ENCODE measurements at regions not wholly inside any gene's neighbourhood (a gene's known extent, or its start where the extent isn't known, plus 50 kb on each side); places are given as distances from the start of the nearest gene placed in this dataset.
"Not testable (repeated sequence)": the region's sequence is repeated elsewhere in the genome, so short reads cannot be mapped to it uniquely, and the experiment has no call there.

GRCh38 chr17:53765609-53766008, 57.1 kb upstream of the KIF2B start:
- no peak for DNase-seq

GRCh38 chr17:53765129-53765528, 57.6 kb upstream of the KIF2B start:
- no peak for DNase-seq

DNA sequence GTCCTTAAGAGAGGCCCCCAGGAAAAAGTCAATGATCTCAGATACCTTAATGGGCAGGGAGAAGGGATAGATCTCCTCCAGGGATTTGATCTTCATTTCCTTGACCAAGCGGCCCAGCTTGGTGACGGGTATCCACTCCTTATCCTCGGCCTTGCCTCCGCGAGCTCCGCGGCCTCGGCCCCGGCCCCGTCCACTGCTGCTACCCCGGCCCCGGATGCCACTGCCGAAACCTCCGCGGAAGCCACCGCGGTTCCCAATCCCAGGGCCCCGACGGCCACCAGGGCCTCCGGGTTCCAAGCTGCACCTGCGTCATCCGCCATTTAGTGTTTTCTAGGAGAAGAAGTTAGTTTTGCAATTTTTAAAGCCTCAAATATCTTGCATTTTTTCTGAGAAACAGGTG, 65.2 kb upstream of the KIF2B start:
- DNase-seq: no peak

DNA sequence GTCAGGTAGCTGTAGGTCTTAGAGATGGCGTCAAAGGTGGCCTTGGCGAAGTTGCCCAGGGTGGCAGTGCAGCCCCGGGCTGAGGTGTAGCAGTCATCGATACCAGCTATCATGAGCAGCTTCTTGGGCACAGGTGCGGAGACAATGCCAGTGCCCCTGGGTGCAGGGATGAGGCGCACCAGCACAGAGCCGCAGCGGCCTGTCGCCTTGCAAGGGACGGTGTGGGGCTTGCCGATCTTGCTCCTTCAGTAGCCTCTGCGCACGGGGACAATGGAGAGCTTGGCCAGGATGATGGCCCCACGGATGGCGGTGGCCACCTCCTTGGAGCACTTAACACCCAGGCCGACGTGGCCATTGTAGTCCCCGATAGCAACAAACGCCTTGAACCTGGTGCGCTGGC, 65.6 kb upstream of the KIF2B start:
- not testable (repeated sequence) for DNase-seq

GRCh38 chr17:53749178-53749577, 73.5 kb upstream of the KIF2B start:
- DNase-seq: no peak

DNA sequence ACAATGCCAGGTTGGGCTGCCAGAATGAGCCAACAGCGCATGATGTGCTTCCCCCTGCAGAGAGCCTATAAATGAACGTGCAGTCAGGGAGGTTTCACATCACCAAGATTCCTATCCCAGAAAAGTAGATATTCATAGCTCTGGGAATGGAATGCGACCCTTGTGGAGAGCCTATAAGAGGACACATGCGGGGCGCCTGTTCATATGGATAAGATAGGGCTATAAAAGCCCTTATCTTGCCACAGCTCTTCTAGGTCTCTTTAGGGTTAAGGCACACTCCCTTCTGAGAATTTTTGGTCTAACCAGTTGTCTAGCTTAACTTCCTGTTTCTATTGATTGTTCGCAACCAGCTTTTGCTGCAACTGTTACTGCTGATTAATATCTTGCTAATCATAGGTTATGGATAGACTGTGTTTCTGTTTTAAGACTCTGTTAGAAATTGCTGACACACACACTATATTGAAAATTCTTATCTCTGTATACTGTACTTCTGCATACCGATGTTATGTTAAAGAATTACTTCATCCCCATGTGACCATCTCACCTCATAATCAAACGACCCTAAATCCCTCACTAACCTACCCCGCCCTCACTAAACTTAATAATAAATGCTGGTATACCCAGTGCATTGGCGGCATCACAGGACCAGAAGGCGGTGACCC, 74.4 kb upstream of the KIF2B start:
- DNase-seq: not testable (repeated sequence)

DNA sequence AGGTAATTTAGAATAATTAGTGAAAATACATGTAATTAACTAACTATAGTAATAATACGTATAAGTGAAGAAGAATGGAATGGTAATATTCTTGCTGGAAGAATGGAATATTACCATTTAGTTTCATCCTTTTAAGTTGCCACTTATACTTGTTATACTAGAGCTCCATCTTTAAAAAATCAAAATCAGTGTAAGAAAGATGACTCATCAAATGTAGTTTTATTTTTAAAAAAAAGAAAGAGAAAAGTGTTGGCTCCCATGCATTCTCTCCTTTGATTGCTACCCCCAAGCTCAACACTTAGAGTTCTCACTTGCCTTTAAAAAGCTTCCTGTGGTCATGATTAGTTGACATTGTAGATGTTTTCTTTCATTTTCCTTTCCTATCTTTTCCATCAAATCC, 82.4 kb upstream of the KIF2B start:
- DNase-seq: no peak

DNA sequence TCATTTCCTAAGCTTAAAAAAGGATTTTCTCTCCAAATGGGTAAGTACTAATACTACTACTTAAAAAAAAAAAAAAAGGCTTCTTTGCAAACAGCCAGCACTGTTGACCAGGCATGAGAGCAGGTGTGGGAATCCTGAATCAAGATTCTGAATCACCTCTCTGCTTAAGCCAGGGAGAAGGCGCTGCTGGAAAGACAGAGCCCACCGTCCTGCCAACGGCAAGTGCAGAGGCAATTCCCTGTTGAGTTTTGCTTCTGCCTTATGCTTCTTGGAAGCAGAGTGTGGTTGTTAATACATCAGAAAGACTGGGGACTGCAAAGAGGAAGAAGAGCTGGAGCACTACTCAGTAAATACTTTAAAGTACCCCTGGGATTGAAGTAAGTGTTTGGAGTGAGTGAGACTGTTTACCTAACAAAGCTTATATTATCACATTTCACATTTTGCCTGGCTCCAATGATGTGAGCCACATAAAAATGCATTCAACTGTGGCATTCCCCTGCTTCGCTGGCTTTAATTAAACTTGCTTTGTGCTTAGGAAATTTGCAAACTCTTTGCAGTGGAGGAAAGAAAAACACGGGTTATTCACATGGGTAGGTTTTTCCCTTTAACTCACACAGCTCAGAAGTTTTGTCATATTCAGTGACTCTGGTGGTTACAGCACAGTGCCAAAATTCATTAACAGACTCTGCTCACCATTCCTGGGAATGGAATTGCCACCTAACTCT, 86.0 kb upstream of the KIF2B start:
- no peak for DNase-seq

DNA sequence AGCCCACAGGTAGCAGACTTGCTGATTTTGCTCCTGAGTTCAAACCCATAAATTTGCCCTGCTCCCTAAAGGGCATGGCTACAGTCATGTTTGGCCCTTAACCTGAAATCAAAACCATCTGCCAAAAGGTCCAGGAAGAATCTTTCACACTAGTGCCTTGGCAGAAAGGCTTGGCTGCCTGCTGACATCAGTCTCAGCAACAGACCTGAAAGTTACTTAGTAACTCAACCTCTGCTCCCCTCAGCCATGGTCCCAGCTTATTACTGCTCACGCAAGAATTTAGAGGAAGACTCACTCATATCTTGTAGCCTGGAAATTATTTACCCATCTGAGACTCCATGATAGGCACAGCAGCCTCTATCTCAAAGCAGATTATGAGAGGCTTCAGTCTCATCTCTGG, 98.0 kb upstream of the KIF2B start:
- DNase-seq: no peak

- no peak for DNase-seq
Observed at GRCh38 chr17:53722407-53722806, 100.3 kb upstream of the KIF2B start.

- no peak for DNase-seq
Observed at GRCh38 chr17:53721101-53721500, 101.6 kb upstream of the KIF2B start.

- no peak for DNase-seq
Observed at GRCh38 chr17:53719229-53719628, 103.5 kb upstream of the KIF2B start.

DNA sequence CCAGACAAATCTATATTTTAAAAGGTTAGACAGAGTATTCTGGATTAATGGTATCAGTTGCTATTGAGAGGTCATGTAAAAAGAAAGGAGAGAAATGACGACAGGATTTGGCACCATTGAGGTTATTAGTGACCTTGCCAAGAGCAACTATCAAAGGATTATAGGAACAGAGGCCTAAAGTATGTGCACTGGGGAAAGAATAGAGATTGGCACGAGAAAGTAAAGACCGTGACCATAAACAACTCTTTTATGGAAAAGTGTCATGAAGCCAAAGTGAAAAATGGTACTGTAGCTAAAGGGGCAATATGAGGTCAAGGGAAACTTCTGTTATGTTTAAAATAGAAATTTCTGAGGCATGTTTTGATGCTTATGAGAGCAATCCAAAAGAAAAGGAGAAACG, 115.2 kb upstream of the KIF2B start:
- no peak for DNase-seq

- no peak for DNase-seq
Observed at GRCh38 chr17:53696286-53696685, 126.4 kb upstream of the KIF2B start.

GRCh38 chr17:53687324-53687723, 135.4 kb upstream of the KIF2B start:
- no peak for DNase-seq

- DNase-seq: no peak
Observed at GRCh38 chr17:53680745-53681144, 142.0 kb upstream of the KIF2B start.

- DNase-seq: no peak
Observed at GRCh38 chr17:53668854-53669253, 153.9 kb upstream of the KIF2B start.

- no peak for DNase-seq
Observed at GRCh38 chr17:53662608-53663007, 160.1 kb upstream of the KIF2B start.

DNA sequence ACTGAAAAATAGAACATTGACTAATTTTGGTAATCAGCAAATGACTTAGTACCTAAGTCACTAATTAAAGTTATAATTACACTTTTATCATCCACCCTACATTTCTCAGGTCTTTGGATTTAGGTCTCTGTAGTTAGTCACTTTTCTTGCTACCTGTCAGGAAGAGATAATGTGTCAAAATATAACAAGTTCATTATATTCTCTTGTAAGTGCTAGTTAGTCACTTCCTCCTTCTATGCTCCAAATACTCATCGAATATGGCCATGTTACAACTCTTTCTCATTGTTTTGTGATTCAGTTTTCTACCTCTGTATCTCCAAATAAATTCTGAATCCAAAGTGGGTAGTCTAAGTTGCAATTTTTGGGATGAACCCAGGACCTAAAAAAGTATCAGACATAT, 163.5 kb upstream of the KIF2B start:
- no peak for DNase-seq

GRCh38 chr17:53655591-53655990, 167.1 kb upstream of the KIF2B start:
- no peak for DNase-seq

- no peak for DNase-seq
Observed at GRCh38 chr17:53649201-53649600, 173.5 kb upstream of the KIF2B start.

- no peak for DNase-seq
Observed at GRCh38 chr17:53646835-53647234, 175.9 kb upstream of the KIF2B start.

DNA sequence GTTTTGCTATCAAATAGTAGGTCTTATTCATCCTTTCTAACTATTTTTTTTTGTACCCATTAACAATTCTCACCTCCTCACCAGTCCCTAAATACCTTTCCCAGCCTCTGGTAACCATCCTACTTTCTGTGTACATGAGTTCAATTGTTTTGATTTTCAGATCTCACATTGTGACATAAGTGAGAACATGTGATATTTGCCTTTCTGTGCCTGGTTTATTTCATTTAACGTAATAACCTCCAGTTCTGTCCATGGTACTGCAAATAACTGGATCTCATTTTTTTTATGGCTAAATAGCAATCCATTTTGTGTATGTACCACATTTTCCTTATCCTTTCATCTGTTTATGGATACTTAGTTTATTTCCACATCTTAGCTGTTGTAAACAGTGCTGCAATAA, 181.9 kb upstream of the KIF2B start:
- no peak for DNase-seq

DNA sequence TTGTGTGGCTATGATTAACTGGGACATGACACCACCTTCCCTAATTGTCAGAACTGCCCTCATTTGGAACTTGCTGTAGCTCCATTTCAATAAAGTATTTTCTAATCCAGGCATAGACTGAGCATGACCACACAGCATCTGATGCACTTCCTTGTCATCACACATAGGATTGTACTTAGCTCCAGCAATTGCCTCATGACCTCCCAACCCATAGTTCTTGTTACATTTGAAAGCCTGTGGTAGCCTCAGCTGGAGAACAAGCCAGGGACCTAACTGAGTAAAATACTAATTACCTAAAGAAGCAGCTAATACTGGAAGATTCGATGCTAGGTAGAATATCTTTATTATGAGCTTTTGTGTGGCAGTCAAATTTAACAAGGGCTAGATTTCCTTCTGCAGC, 187.3 kb upstream of the KIF2B start:
- DNase-seq: no peak

- no peak for DNase-seq
Observed at GRCh38 chr17:53633856-53634255, 188.9 kb upstream of the KIF2B start.

All from activated CD4-positive, alpha-beta T cell treated with anti-CD3 and anti-CD28 coated beads for 48 hours (primary cell).